Superior temporal gyrus (tissue), 1 donor: ENCODE measurements at regions not wholly inside any gene's neighbourhood (a gene's known extent, or its start where the extent isn't known, plus 50 kb on each side); places are given as distances from the start of the nearest gene placed in this dataset.

Experiments
- DNase-seq: peaks from one replicate; pipeline ENCODE4 v3.0.0-alpha.2; 2016; ENCODE audit errors: extremely low spot score

DNA sequence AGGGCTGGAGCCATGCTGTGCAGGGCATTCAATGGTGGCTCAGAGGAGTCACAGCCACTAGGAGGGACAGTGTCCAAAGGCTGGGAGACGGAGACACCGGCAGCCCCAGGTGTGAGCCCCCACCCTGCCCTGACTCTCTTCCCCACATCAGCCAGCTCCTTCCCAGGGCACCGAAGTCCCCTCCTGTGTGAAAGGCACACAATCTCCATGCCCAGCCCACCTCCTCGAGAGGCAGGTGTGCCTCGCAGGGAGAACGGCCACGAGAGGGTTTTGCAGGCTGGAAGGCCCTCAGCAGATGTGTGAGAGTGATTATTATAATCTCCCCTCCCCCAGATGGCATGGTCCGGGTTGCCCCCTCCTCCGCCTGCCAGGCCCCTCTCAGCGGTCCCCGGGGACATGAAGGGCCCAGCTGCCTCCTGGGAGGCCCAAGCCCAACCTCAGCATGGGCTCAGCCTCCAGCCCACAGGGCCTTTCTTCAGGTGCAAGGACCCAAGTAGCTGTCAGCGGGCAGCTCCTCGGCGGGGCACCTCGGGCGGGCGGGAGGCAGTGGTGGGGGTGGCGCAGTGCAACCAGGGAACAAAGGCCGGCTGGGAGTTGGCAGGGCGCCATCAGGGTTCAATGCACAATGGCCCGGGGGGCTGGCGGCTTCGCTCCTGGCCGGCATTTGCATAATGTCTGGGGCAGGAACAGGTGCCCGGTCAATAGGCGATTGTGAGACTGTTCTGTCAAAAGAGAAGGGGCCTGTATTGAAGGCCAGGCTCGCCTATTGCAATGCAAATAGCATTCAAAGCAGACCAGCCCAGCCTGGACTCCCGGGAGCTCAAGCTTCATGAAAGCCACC is 155.3 kb upstream of the ZMIZ1 start:
- peak; percentile 97 for DNase-seq

DNA sequence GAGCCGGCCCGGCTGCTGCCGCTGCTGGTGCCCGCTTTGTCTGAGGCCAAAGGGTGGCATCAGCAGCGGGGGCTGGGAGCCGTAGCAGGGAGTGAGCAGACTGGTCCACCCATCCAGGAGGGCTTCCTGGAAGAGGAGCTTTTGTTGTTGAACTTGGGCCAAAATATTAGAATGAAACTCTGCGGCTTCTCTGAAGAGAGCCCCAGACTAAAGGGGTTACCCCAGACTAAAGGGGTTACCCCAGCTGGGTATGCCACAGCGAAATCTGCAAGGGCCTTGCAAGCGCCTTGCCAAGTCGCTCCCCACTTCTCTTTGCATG is 154.7 kb upstream of the ZMIZ1 start:
- no peak for DNase-seq

DNA sequence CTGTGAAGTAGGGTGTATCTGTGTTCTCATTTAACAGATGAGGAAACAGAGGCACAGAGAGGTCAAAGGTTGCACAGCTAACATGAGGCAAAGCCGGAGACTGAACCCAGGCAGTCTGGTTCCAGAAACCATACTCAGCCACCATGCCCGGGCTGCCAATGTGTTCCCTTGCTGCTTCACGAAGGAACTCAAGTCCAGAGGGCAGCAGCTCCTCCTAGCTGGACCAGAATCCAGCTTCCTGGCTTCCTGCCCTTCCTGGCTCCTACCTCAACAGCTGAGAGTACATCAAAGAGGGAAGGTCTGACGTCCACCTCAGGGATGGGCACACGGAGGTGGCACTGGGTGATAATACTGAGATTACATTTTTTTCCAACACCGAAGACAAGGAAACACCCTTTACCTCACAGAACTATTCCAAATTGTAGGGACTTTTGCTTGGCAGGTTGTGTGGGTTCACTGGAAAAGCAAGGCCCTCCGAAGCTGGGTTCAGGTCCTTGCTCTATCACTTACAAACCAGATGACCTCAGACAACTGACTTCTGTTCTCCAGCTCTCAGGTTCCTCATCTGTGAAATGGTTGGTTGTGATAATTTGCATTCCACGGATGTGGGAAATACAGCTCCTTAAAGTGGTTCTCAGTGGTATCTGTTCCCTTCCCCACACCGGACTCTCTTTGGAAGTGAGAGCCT is 154.1 kb upstream of the ZMIZ1 start:
- DNase-seq, result no peak

DNA sequence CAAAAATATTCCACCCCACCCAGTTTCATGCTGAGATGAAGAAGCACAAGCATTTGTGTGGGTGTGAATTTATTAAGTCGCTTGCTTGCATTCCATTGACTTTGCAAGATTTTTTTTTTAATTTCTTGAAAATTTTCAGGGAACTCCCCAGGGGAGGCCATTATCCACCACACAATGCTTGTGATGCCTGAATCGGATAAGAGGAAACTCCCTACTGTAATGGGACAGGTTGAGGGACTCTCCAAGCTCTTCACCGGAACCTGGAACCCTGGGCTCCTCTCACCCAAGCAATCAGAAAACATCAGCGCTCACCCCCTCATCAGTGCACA is 153.6 kb upstream of the ZMIZ1 start:
- DNase-seq, result no peak

DNA sequence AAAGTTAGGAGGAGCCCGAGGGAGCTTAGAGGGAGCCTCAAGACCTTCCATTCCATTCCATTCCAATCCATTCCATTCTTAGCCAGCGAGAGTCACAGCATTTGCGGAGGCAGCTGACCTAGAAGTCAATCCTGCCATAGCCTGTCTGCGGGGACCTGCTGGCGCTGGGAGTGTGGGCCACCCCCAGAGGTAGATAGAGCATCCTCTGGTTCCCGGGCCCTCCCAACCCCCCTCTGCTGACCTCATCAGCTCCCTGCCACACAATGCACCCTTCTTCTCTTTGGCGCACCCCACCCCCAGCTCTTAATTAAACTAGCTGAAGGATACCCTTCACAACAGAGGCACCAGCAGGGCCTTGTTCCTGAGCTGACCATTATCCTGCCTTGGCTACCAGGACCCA is 152.5 kb upstream of the ZMIZ1 start:
- DNase-seq, result peak; percentile 38

DNA sequence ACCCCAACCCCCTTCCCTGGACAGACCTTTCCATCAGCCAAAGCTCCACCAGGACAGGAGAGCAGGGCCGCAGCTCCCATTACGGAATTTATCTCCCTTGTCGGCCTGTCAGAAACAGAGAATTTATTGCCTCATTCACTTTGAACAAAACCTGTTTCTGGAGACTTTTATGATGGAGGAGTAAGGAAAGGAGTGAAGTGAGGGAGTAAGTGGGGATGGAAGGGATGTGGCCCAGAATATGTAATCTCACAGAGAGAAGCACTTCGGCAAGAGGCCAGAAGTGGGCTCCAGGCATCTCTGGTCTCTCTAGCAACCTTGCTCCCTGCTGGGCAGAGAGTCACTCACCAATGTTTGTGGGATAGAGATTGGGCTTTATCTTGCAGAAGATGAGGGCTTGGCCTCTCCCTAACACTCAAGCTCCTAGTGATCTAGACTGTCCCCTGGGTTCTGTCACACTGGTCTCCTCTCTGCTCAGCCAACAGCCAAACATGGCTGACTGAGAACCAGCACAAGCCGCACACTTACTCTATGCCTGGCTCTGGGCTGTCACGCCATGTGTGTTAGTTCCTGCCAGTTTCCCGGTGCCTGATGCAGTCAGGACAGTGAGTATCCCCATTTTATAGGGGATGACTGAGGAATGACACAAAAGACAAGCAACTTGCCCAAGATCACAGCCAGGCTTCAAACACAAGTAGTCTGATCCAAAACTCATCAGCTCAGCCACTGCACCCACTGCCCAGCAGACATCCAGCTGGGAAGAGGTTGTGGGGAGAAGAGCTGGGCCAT is 149.4 kb upstream of the ZMIZ1 start:
- DNase-seq, result no peak

DNA sequence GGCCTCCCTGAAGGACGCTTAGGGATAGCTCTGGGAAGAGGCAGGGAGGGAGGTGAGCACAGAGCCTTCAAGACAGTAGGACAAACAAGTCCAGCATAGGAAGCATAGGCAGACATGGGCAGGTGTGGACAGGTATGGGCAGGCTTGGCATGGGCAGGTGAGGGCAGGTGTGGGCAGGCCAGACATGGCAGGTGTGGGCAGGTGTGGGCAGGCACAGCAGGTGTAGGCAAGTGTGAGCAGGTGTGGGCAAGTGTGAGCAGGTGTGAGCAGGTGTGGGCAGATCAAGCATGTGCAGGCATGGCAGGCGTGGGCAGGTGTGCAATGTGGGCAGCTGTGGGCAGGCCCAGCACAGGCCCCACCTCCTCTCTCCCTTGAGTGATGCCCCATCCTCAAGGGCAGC is 148.8 kb upstream of the ZMIZ1 start:
- no peak for DNase-seq

DNA sequence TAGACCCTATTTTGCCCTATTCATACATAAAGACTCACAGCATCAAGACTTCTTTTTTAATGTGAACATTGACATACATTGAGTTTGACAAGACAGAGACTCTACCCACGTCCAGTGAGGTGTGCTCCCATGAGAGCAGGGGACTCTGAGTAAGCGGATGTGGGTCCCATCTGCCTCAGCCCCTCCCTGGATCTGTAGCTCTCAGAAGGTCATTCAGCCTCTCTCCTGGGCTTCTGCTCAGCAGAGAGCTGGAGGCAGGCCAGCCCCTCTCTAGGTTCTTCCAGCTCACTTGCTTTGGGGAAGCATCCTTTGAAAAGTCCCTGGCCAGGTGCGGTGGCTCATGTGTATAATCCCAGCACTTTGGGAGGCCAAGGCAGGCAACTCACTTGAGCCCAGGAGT is 146.9 kb upstream of the ZMIZ1 start:
- DNase-seq, result no peak

GRCh38 chr10:78923647-78924318 is 145.0 kb upstream of the ZMIZ1 start:
- no peak for DNase-seq

DNA sequence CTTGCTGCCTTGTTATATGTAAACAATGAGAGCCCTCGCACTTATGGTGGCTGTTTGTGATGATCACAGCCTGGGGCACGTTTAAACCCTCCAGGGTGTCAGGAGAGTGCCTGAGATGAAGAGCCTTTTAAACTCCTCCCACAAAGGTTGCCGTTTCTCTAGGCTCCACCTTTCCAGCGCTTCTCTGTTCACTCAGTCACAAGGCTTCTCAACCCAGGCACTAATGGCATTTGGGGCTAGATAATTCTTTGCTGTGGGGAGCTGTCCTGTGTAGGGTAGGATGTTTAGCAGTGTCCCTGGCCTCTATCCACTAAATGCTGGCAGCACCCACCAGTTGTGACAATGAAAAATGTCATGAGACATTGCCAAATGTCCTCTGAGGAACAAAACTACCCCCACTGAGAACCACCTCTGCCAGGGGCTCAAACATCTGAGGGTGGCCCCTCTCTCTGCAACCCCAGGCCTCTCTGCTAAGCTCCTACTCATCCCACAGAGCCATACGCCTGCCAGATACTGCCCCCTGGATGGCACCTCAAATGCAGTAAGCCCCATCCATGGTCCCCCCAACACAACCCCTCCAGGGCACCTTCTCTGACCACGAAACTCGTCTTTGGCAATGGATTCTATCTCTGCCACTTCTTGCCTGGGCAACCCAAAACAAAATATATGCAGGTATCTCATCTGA is 144.3 kb upstream of the ZMIZ1 start:
- DNase-seq, result no peak

- no peak for DNase-seq
Observed at GRCh38 chr10:78925275-78925674, 143.5 kb upstream of the ZMIZ1 start.

GRCh38 chr10:78925800-78926319 is 142.9 kb upstream of the ZMIZ1 start:
- no peak for DNase-seq

GRCh38 chr10:78927257-78927995 is 141.3 kb upstream of the ZMIZ1 start:
- no peak for DNase-seq

DNA sequence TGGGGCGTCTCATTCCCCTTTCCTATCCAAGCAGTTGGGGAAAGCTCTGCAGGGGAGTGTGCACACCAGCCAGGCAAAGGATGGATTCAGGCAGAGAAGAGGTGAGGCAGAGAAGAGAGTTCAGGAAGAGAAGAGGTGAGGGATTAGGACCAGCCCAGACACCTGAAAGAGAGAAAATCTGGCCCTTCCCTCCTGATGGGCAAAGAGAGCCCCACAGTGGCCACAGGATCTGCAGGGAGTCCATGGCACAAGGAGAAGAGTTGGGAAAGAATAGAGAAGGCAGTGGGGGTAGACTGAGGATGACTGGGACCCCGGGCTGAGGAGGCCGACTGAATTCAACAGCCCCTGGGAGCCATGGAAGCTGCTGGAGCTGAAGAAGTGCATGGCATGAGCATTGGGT is 140.4 kb upstream of the ZMIZ1 start:
- no peak for DNase-seq

DNA sequence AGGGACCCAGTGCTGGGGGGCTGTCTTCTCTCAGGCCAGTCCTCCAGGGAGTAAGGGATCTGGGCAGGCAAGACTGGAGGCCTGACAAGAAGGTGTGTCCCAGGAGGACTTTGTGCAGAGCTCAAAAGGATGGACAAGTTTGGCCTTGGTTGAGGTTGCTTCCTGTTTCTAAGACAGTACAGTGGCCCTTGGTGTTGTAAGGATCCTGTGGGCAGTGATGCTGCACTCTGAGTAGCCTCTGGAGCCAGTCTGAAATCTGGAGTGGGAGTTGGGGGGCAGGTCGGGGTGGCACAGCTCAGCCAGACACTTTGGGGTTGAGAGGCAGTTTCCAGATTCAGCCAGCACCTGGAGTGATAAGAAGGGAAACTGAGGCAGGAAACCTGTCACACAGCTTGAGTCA is 139.2 kb upstream of the ZMIZ1 start:
- no peak for DNase-seq

GRCh38 chr10:78931321-78932053 is 137.3 kb upstream of the ZMIZ1 start:
- no peak for DNase-seq

DNA sequence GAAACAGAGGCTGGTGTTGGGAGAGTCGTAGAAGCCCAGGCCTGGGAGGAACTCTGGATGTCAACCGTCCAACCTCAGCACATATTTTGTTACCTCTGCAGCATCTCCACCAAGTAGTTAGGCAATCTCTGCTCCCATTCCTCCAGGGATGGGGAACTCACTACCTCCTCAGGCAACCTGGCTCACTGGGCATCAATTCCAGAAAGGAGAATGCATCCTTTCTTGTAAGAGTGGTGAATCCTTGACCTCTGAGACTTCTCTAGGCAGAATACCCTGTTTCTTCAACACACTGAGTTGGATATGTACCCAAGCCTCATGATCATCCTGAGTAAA is 136.7 kb upstream of the ZMIZ1 start:
- no peak for DNase-seq

DNA sequence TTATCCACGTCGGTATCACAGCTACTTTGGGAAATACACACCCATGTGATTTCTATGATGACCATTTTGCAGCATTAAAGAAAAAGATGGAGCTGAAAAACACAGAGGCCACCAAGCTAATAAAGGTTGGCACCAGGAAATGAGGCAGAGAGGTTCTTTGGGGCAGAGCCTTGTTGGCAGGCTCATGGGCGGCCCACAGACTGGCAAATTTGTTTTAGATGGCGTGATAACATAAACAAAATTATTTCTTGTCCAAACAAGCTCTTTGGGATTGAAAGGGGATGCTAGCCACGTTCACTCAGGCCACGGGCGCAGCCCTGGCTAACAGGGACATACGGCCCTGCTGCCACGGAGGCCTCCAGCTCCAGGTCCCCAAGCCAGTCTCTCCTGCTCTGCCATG is 135.9 kb upstream of the ZMIZ1 start:
- DNase-seq, result no peak

DNA sequence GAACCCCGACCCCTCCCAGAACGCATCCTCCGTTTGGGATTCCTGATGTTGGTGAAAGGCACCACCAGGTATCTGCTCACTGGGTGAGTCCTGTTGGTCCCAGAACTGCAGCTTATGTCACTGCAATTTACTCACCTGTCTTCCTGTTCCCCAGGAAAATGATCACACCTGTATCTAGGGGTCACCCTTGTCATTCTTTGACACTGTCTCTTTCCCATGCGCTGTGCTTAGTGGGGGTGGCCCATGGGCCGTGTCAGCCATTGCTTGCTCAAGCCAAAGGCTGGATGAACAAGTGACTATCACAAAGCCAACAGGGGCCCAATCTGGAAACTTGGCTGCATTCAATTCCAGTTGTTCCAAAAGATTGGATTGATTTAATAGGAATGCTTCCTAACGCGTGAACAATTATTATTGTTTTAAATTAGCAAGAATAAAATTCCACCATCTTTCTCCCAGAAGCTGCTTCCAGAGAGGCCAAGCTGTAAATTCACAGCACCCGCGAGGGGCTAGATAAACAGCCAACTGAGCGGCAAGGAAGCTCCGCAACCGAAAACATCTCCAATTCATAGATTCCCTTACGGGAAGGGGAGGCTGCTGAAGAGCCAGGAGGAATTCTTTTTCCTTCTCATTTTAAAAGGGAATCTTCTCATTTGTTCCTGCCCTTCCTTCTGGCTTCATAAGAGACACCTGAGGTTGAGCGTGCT is 134.8 kb upstream of the ZMIZ1 start:
- no peak for DNase-seq

GRCh38 chr10:78934532-78934898 is 134.3 kb upstream of the ZMIZ1 start:
- DNase-seq, result no peak
